ENCODE measurements at regions not wholly inside any gene's neighbourhood (a gene's known extent, or its start where the extent isn't known, plus 50 kb on each side); places are given as distances from the start of the nearest gene placed in this dataset.
A peak's percentile ranks its signal among the peaks of the same experiment; 100 is the strongest.

- H3K9ac ChIP-seq (ENCODE audit: insufficient read depth, low read depth, low read length), result peak overlapping the region; percentile 59; the same call in 1 of the 2 replicates
- peak overlapping the region in 1 of 3 experiments; percentile 45; a peak in 1 of 6 replicates for H3K4me3 ChIP-seq (replicated peaks in 1 of 3; ENCODE audit: insufficient read depth in 1 of 3, low read depth in 2 of 3, low read length in 3 of 3)
- DNase-seq (ENCODE audit: low spot score) (peak; percentile 23), FAIRE-seq (peak; percentile 36), ATAC-seq (no peak; the same call in 2 of the 3 replicates)
- no TSS peak for BruUV-seq (replicated peaks)
- no peaks in the 10 kb centered on the region for H3K79me2 ChIP-seq (ENCODE audit: insufficient read depth, low read length)
- ChIA-PET CTCF (ENCODE audit: low intra/inter-chr PET ratio, low total read pairs) (interaction anchor here (1.1 kb wide), 1 partner anchor 14 kb away, joined by 5 read pairs; no protein-coding TSS in a partner anchor), POLR2A (interaction anchor here (1.4 to 9.0 kb wide), 4 partner anchors 17 to 323 kb away, joined by 7 to 100 read pairs (median 11); partner anchors contain the start of gene GSE1)
- no peaks in the 10 kb centered on the region for H3K9me3 ChIP-seq (ENCODE audit: low read length)
- no peaks in the 10 kb centered on the region; a peak in 1 of 5 replicates for H3K27me3 ChIP-seq (ENCODE audit: control insufficient read depth in 1 of 2, insufficient read depth in 2 of 2, low read length in 2 of 2)
- 79% methylated on average over 17 of the region's 21 CpGs for WGBS (ENCODE audit: low lambda C conversion rate)
- no peak overlapping the region for H2AFZ ChIP-seq (ENCODE audit: low read length)
- peaks cover 91% of the 10 kb centered on the region for H3K4me1 ChIP-seq (ENCODE audit: insufficient read depth, low read length)
- intact Hi-C loops (cut with micrococcal nuclease; ENCODE audit: unreplicated experiment) (loop anchor here (5.0 kb wide), 1 partner anchor 37 kb away; no protein-coding TSS in a partner anchor), in situ Hi-C loops (cut with HindIII; ENCODE audit: extremely low pct_ligation_motif_present, low pct_unique_long_range_greater_than_20kb) (no loop called here)
- no peaks in the 10 kb centered on the region; the same call in 1 of the 2 replicates for H4K20me1 ChIP-seq (ENCODE audit: insufficient read depth, low read length)
- H3K36me3 ChIP-seq (replicated peaks in 1 of 2; ENCODE audit: control insufficient read depth in 1 of 2, insufficient read depth in 2 of 2, low read length in 2 of 2), result no peaks in the 10 kb centered on the region
- H3K4me2 ChIP-seq (ENCODE audit: low read depth, low read length), result peak overlapping the region; percentile 71
- peak overlapping the region; percentile 61 for H3K27ac ChIP-seq (ENCODE audit: extremely low read length, insufficient read depth, low read length)
- TF ChIP-seq TP53 (CRISPR knock-in tag; conservative IDR thresholded peaks at IDR 0.05) (no peak), POLR2A (IDR thresholded peaks at IDR 0.05; ENCODE audit: insufficient read depth in 1 of 2, low read depth in 2 of 2, low read length in 2 of 2) (no peak), RXRA (CRISPR knock-in tag; IDR thresholded peaks at IDR 0.05) (peak; percentile 18; the same call in 1 of the 2 replicates), POGZ (CRISPR knock-in tag; IDR thresholded peaks at IDR 0.05) (no peak), ZNF614 (CRISPR knock-in tag; IDR thresholded peaks at IDR 0.05; ENCODE audit: borderline replicate concordance) (0 out of 2 replicates have a peak, but pooled peaks have one; percentile 31), ETV5 (CRISPR knock-in tag; IDR thresholded peaks at IDR 0.05; ENCODE audit: borderline replicate concordance) (no peak)
- TF ChIP-seq, protein P1, sequence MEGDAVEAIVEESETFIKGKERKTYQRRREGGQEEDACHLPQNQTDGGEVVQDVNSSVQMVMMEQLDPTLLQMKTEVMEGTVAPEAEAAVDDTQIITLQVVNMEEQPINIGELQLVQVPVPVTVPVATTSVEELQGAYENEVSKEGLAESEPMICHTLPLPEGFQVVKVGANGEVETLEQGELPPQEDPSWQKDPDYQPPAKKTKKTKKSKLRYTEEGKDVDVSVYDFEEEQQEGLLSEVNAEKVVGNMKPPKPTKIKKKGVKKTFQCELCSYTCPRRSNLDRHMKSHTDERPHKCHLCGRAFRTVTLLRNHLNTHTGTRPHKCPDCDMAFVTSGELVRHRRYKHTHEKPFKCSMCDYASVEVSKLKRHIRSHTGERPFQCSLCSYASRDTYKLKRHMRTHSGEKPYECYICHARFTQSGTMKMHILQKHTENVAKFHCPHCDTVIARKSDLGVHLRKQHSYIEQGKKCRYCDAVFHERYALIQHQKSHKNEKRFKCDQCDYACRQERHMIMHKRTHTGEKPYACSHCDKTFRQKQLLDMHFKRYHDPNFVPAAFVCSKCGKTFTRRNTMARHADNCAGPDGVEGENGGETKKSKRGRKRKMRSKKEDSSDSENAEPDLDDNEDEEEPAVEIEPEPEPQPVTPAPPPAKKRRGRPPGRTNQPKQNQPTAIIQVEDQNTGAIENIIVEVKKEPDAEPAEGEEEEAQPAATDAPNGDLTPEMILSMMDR (CRISPR knock-in tag; IDR thresholded peaks at IDR 0.05), result peak; percentile 43
- TF ChIP-seq, protein P2, sequence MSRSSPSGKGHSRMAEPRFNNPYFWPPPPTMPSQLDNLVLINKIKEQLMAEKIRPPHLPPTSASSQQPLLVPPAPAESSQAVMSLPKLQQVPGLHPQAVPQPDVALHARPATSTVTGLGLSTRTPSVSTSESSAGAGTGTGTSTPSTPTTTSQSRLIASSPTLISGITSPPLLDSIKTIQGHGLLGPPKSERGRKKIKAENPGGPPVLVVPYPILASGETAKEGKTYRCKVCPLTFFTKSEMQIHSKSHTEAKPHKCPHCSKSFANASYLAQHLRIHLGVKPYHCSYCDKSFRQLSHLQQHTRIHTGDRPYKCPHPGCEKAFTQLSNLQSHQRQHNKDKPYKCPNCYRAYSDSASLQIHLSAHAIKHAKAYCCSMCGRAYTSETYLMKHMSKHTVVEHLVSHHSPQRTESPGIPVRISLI (CRISPR knock-in tag; IDR thresholded peaks at IDR 0.05; ENCODE audit: borderline replicate concordance), result peak; percentile 19; the same call in 1 of the 2 replicates
- TF ChIP-seq, protein P3, sequence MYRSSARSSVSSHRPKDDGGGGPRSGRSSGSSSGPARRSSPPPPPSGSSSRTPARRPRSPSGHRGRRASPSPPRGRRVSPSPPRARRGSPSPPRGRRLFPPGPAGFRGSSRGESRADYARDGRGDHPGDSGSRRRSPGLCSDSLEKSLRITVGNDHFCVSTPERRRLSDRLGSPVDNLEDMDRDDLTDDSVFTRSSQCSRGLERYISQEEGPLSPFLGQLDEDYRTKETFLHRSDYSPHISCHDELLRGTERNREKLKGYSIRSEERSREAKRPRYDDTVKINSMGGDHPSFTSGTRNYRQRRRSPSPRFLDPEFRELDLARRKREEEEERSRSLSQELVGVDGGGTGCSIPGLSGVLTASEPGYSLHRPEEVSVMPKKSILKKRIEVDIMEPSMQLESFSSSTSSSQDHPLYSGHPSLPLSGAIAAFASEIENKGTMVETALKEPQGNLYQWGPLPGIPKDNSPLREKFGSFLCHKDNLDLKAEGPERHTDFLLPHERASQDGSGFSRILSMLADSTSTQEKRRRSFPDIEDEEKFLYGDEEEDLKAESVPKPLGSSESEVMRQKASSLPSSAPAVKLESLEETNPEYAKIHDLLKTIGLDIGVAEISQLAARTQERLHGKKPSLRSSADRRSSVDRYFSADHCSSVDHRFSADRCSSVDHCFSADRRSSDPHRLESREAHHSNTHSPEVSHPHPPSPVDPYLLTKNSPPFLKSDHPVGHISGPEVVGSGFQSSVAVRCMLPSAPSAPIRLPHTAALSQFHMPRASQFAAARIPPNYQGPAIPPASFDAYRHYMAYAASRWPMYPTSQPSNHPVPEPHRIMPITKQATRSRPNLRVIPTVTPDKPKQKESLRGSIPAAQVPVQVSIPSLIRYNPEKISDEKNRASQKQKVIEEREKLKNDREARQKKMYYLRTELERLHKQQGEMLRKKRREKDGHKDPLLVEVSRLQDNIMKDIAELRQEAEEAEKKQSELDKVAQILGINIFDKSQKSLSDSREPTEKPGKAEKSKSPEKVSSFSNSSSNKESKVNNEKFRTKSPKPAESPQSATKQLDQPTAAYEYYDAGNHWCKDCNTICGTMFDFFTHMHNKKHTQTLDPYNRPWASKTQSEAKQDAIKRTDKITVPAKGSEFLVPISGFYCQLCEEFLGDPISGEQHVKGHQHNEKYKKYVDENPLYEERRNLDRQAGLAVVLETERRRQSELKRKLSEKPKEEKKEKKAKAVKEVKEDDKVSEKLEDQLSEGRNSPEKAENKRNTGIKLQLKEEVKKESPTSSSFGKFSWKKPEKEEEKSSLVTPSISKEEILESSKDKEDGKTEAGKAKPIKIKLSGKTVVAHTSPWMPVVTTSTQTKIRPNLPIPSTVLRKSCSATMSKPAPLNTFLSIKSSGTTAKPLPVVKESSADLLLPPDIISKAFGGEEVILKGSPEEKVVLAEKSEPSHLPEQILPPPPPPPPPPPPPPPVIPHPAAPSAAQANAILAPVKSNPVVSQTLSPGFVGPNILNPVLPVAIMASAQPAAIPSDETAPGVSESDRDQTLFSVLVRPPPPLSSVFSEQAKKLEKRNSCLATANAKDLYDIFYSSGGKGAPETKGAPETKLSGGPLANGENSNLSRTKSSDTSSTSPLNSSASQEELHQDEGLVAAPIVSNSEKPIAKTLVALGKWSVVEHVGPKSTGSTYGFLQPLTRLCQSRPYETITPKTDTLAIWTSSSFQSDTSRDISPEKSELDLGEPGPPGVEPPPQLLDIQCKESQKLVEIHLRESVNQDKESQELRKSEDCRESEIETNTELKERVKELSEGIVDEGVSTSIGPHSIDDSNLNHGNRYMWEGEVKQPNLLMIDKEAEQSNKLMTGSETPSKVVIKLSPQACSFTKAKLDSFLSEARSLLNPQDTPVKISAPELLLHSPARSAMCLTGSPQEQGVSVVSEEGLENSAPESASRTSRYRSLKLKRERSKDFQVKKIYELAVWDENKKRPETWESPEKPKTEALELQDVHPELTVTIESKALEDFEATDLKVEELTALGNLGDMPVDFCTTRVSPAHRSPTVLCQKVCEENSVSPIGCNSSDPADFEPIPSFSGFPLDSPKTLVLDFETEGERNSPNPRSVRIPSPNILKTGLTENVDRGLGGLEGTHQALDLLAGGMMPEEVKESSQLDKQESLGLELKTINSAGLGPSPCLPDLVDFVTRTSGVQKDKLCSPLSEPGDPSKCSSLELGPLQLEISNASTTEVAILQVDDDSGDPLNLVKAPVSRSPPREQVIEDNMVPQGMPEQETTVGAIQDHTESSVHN (CRISPR knock-in tag; IDR thresholded peaks at IDR 0.05), result no peak
- TF ChIP-seq, protein P4, sequence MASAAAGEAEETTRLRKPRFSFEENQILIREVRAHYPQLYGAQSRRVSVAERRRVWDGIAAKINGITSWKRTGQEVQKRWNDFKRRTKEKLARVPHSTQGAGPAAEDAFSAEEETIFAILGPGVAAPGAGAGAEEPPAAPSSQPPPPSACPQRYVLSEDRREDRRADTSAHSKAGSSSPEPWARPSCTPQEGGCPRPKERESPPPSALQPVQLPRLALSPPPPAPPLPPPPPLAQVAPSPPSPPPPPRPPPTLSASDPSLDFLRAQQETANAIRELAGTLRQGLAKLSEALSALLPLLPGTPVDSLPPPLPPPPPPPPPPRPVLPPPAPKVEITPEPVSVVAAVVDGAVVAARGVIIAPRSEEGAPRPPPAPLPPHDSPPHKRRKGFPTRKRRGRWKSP (CRISPR knock-in tag; IDR thresholded peaks at IDR 0.05), result 0 out of 2 replicates have a peak, but pooled peaks have one; percentile 15
Measured at GRCh38 chr16:85289760-85290625, 177.7 kb upstream of the CIBAR2 start.
